Mesenchymal stem cell (in vitro differentiated cells and primary cell): ENCODE measurements at regions not wholly inside any gene's neighbourhood (a gene's known extent, or its start where the extent isn't known, plus 50 kb on each side); places are given as distances from the start of the nearest gene placed in this dataset.

Source experiments
- DNase-seq: peaks from one replicate; pipeline ENCODE4 v3.0.0-alpha.2; 2013
- H2AFZ ChIP-seq: one replicate; pipeline ENCODE4 v1.6.1; 2013; ENCODE audit warnings: low read depth, mild to moderate bottlenecking, control low read depth, inconsistent platforms, low read length, moderate library complexity
- H2AK5ac ChIP-seq: 2 replicates; pipeline ENCODE4 v1.6.1; 2013; ENCODE audit warnings: low read length, moderate library complexity, mild to moderate bottlenecking, inconsistent platforms; ENCODE audit not compliant: severe bottlenecking
- H2BK120ac ChIP-seq: one replicate; pipeline ENCODE4 v1.6.1; 2013; ENCODE audit warnings: low read depth, mild to moderate bottlenecking, inconsistent platforms, low read length, moderate library complexity
- H2BK12ac ChIP-seq, 2 experiments: one replicate each; pipeline ENCODE4 v1.6.1; 2013; ENCODE audit warnings: inconsistent platforms in 2 of 2, low read length in 2 of 2, mild to moderate bottlenecking in 2 of 2, moderate library complexity in 2 of 2, control low read depth in 1 of 2
- H2BK15ac ChIP-seq: one replicate; pipeline ENCODE4 v1.6.1; 2013; ENCODE audit warnings: mild to moderate bottlenecking, low read depth, inconsistent platforms; ENCODE audit not compliant: poor library complexity, severe bottlenecking
- H2BK5ac ChIP-seq: 2 replicates; pipeline ENCODE4 v1.6.1; 2013; ENCODE audit warnings: low read depth, mild to moderate bottlenecking, low read length, control low read depth, inconsistent platforms; ENCODE audit not compliant: poor library complexity, severe bottlenecking
- H3K14ac ChIP-seq, 2 experiments: one replicate each; pipeline ENCODE4 v1.6.1; 2013; ENCODE audit warnings: inconsistent platforms in 2 of 2, low read length in 2 of 2, control low read depth in 1 of 2, mild to moderate bottlenecking in 1 of 2, moderate library complexity in 1 of 2
- H3K18ac ChIP-seq, 2 experiments: one replicate each; pipeline ENCODE4 v1.6.1; 2013; ENCODE audit warnings: inconsistent platforms in 2 of 2, low read length in 2 of 2, control low read depth in 1 of 2, low read depth in 1 of 2, mild to moderate bottlenecking in 1 of 2
- H3K23ac ChIP-seq, 2 experiments: one replicate each; pipeline ENCODE4 v1.6.1; 2013; ENCODE audit warnings: inconsistent platforms in 2 of 2, low read length in 2 of 2, mild to moderate bottlenecking in 2 of 2, moderate library complexity in 2 of 2, control low read depth in 1 of 2
- H3K27ac ChIP-seq: 2 replicates; pipeline ENCODE4 v1.5.1; 2013; ENCODE audit warnings: mild to moderate bottlenecking, moderate library complexity, low read length, control low read depth, inconsistent platforms; ENCODE audit not compliant: poor library complexity, severe bottlenecking
- H3K27me3 ChIP-seq, 2 experiments: 2 replicates each; pipeline versions ENCODE4 v1.6.1 to v1.7.0; 2013; ENCODE audit warnings: low read length in 2 of 2, mild to moderate bottlenecking in 2 of 2, moderate library complexity in 2 of 2, control low read depth in 1 of 2, inconsistent platforms in 1 of 2; ENCODE audit not compliant: control insufficient read depth in 1 of 2, insufficient read depth in 1 of 2
- H3K36me3 ChIP-seq, 2 experiments: 2 replicates each; pipeline versions ENCODE4 v1.6.1 to v1.7.0; 2013; ENCODE audit warnings: low read length in 2 of 2, control low read depth in 1 of 2, inconsistent platforms in 1 of 2, low read depth in 1 of 2, mild to moderate bottlenecking in 1 of 2; ENCODE audit not compliant: insufficient read depth in 2 of 2, control insufficient read depth in 1 of 2
- H3K4ac ChIP-seq, 2 experiments: one replicate each; pipeline ENCODE4 v1.6.1; 2013; ENCODE audit warnings: inconsistent platforms in 2 of 2, low read length in 2 of 2, mild to moderate bottlenecking in 2 of 2, moderate library complexity in 2 of 2, control low read depth in 1 of 2, low read depth in 1 of 2
- H3K4me1 ChIP-seq: 2 replicates; pipeline ENCODE4 v1.6.1; 2013; ENCODE audit warnings: low read depth, low read length, control low read depth; ENCODE audit not compliant: control insufficient read depth, insufficient read depth
- H3K4me2 ChIP-seq: 2 replicates; pipeline ENCODE4 v1.6.1; 2013; ENCODE audit warnings: low read length, mild to moderate bottlenecking, inconsistent platforms; ENCODE audit not compliant: poor library complexity, severe bottlenecking
- H3K4me3 ChIP-seq, 2 experiments: 2 replicates each; pipeline versions ENCODE4 v1.5.1 to v1.7.0; 2013; ENCODE audit warnings: low read length in 2 of 2, mild to moderate bottlenecking in 2 of 2, control low read depth in 1 of 2, low read depth in 1 of 2; ENCODE audit not compliant: insufficient read depth in 1 of 2
- H3K79me1 ChIP-seq: replicated peaks from 2 replicates; pipeline ENCODE4 v1.6.1; 2013; ENCODE audit warnings: mild to moderate bottlenecking, control low read depth, low read length, inconsistent platforms; ENCODE audit not compliant: poor library complexity, severe bottlenecking
- H3K9ac ChIP-seq: 2 replicates; pipeline ENCODE4 v1.7.0; 2013; ENCODE audit warnings: mild to moderate bottlenecking, low read length, moderate library complexity
- H3K9me3 ChIP-seq: 2 replicates; pipeline ENCODE4 v1.7.0; 2013; ENCODE audit warnings: mild to moderate bottlenecking, low read length; ENCODE audit not compliant: control insufficient read depth
- H4K8ac ChIP-seq: one replicate; pipeline ENCODE4 v1.6.1; 2013; ENCODE audit warnings: inconsistent platforms, mild to moderate bottlenecking, low read length, moderate library complexity
- H4K91ac ChIP-seq: one replicate; pipeline ENCODE4 v1.6.1; 2013; ENCODE audit warnings: mild to moderate bottlenecking, low read length, inconsistent platforms
- WGBS: methylation state at CpG from one replicate; pipeline ENCODE4 v1.1.7; 2013; ENCODE audit warnings: mixed read lengths; 5-methylcytosine and 5-hydroxymethylcytosine counted together

GRCh38 chr3:59251869-59252268 is 202.0 kb upstream of the CFAP20DC start:
- no peaks in the 10 kb centered on the region for H3K36me3 ChIP-seq
- peak overlapping the region in 1 of 2 experiments; percentile 63 for H3K14ac ChIP-seq
- H3K4ac ChIP-seq, result no peak overlapping the region
- no peak overlapping the region for H3K23ac ChIP-seq
- no peak overlapping the region for H3K9ac ChIP-seq
- H2BK5ac ChIP-seq, result no peak overlapping the region
- no peak overlapping the region for H2BK12ac ChIP-seq
- H4K91ac ChIP-seq, result no peak overlapping the region
- H3K4me3 ChIP-seq, result no peak overlapping the region
- no peak overlapping the region for H4K8ac ChIP-seq
- H3K18ac ChIP-seq, result no peak overlapping the region
- DNase-seq, result peak; percentile 9
- no peak overlapping the region for H3K4me2 ChIP-seq
- no peak overlapping the region for H3K27ac ChIP-seq
- peaks cover 2% of the 10 kb centered on the region for H3K4me1 ChIP-seq
- H2BK120ac ChIP-seq, result no peak overlapping the region
- H3K27me3 ChIP-seq, result peaks cover 0 to 33% of the 10 kb centered on the region in 2 experiments
- no peaks in the 10 kb centered on the region for H3K79me1 ChIP-seq
- H3K9me3 ChIP-seq, result no peaks in the 10 kb centered on the region
- no peak overlapping the region for H2AK5ac ChIP-seq
- H2BK15ac ChIP-seq, result no peak overlapping the region
- H2AFZ ChIP-seq, result no peak overlapping the region
- WGBS, result 87% methylated on average over 3 of the region's 3 CpGs

GRCh38 chr3:59250600-59250999 is 200.8 kb upstream of the CFAP20DC start:
- Histone ChIP-seq H3K9me3 (no peaks in the 10 kb centered on the region), H2BK120ac (no peak overlapping the region), H3K27me3 (peaks cover 0 to 33% of the 10 kb centered on the region in 2 experiments), H3K79me1 (no peaks in the 10 kb centered on the region), H2AFZ (no peak overlapping the region), H4K8ac (no peak overlapping the region), H2AK5ac (no peak overlapping the region), H2BK15ac (no peak overlapping the region), H3K18ac (no peak overlapping the region), H2BK5ac (no peak overlapping the region), H3K27ac (no peak overlapping the region), H4K91ac (no peak overlapping the region), H2BK12ac (peak overlapping the region in 1 of 2 experiments; percentile 77), H3K36me3 (no peaks in the 10 kb centered on the region), H3K14ac (no peak overlapping the region), H3K9ac (no peak overlapping the region), H3K4ac (no peak overlapping the region), H3K23ac (peak overlapping the region in 1 of 2 experiments; percentile 96), H3K4me1 (peaks cover 3% of the 10 kb centered on the region), H3K4me2 (no peak overlapping the region), H3K4me3 (no peak overlapping the region)
- DNase-seq, result no peak

- no peak overlapping the region for H3K14ac ChIP-seq
- no peak overlapping the region for H2AFZ ChIP-seq
- H3K36me3 ChIP-seq, result no peaks in the 10 kb centered on the region
- H3K27me3 ChIP-seq, result peaks cover 0 to 26% of the 10 kb centered on the region in 2 experiments
- no peak overlapping the region for H3K23ac ChIP-seq
- peaks cover 3% of the 10 kb centered on the region for H3K4me1 ChIP-seq
- no peaks in the 10 kb centered on the region for H3K9me3 ChIP-seq
- H3K9ac ChIP-seq, result no peak overlapping the region
- H3K4me2 ChIP-seq, result no peak overlapping the region
- no peak overlapping the region for H4K8ac ChIP-seq
- DNase-seq, result no peak
- H2BK15ac ChIP-seq, result no peak overlapping the region
- H2BK120ac ChIP-seq, result no peak overlapping the region
- no peak overlapping the region for H3K18ac ChIP-seq
- H2BK5ac ChIP-seq, result no peak overlapping the region
- no peak overlapping the region for H3K27ac ChIP-seq
- H2BK12ac ChIP-seq, result no peak overlapping the region
- over 99% methylated on average over 2 of the region's 6 CpGs for WGBS
- no peak overlapping the region for H2AK5ac ChIP-seq
- no peak overlapping the region for H3K4ac ChIP-seq
- H4K91ac ChIP-seq, result no peak overlapping the region
- H3K4me3 ChIP-seq, result no peak overlapping the region
- H3K79me1 ChIP-seq, result no peaks in the 10 kb centered on the region
Observed at GRCh38 chr3:59249698-59250361, 200.0 kb upstream of the CFAP20DC start.

- H3K9me3 ChIP-seq, result no peaks in the 10 kb centered on the region
- no peaks in the 10 kb centered on the region for H3K79me1 ChIP-seq
- no peak overlapping the region for H2BK15ac ChIP-seq
- H3K36me3 ChIP-seq, result no peaks in the 10 kb centered on the region
- H3K4me3 ChIP-seq, result no peak overlapping the region
- no peak overlapping the region for H4K8ac ChIP-seq
- H3K4ac ChIP-seq, result no peak overlapping the region
- no peak overlapping the region for H2AFZ ChIP-seq
- H3K4me1 ChIP-seq, result peaks cover 4% of the 10 kb centered on the region
- H2BK12ac ChIP-seq, result no peak overlapping the region
- no peak overlapping the region for H4K91ac ChIP-seq
- no peak overlapping the region for H2BK5ac ChIP-seq
- DNase-seq, result no peak
- no peak overlapping the region for H2AK5ac ChIP-seq
- no peak overlapping the region for H3K27ac ChIP-seq
- no peak overlapping the region for H2BK120ac ChIP-seq
- no peak overlapping the region for H3K18ac ChIP-seq
- H3K14ac ChIP-seq, result no peak overlapping the region
- H3K23ac ChIP-seq, result no peak overlapping the region
- H3K4me2 ChIP-seq, result no peak overlapping the region
- H3K9ac ChIP-seq, result no peak overlapping the region
- peaks cover 0 to 18% of the 10 kb centered on the region in 2 experiments for H3K27me3 ChIP-seq
Observed at GRCh38 chr3:59249004-59249403, 199.2 kb upstream of the CFAP20DC start.
